Mesenchymal stem cell (in vitro differentiated cells and primary cell): ENCODE measurements at regions not wholly inside any gene's neighbourhood (a gene's known extent, or its start where the extent isn't known, plus 50 kb on each side); places are given as distances from the start of the nearest gene placed in this dataset.

Experiments used
- DNase-seq: peaks from one replicate; pipeline ENCODE4 v3.0.0-alpha.2; 2013
- H2AFZ ChIP-seq: one replicate; pipeline ENCODE4 v1.6.1; 2013; ENCODE audit warnings: low read depth, mild to moderate bottlenecking, control low read depth, inconsistent platforms, low read length, moderate library complexity
- H2AK5ac ChIP-seq: 2 replicates; pipeline ENCODE4 v1.6.1; 2013; ENCODE audit warnings: low read length, moderate library complexity, mild to moderate bottlenecking, inconsistent platforms; ENCODE audit not compliant: severe bottlenecking
- H2BK120ac ChIP-seq: one replicate; pipeline ENCODE4 v1.6.1; 2013; ENCODE audit warnings: low read depth, mild to moderate bottlenecking, inconsistent platforms, low read length, moderate library complexity
- H2BK12ac ChIP-seq, 2 experiments: one replicate each; pipeline ENCODE4 v1.6.1; 2013; ENCODE audit warnings: inconsistent platforms in 2 of 2, low read length in 2 of 2, mild to moderate bottlenecking in 2 of 2, moderate library complexity in 2 of 2, control low read depth in 1 of 2
- H2BK15ac ChIP-seq: one replicate; pipeline ENCODE4 v1.6.1; 2013; ENCODE audit warnings: mild to moderate bottlenecking, low read depth, inconsistent platforms; ENCODE audit not compliant: poor library complexity, severe bottlenecking
- H2BK5ac ChIP-seq: 2 replicates; pipeline ENCODE4 v1.6.1; 2013; ENCODE audit warnings: low read depth, mild to moderate bottlenecking, low read length, control low read depth, inconsistent platforms; ENCODE audit not compliant: poor library complexity, severe bottlenecking
- H3K14ac ChIP-seq, 2 experiments: one replicate each; pipeline ENCODE4 v1.6.1; 2013; ENCODE audit warnings: inconsistent platforms in 2 of 2, low read length in 2 of 2, control low read depth in 1 of 2, mild to moderate bottlenecking in 1 of 2, moderate library complexity in 1 of 2
- H3K18ac ChIP-seq, 2 experiments: one replicate each; pipeline ENCODE4 v1.6.1; 2013; ENCODE audit warnings: inconsistent platforms in 2 of 2, low read length in 2 of 2, control low read depth in 1 of 2, low read depth in 1 of 2, mild to moderate bottlenecking in 1 of 2
- H3K23ac ChIP-seq, 2 experiments: one replicate each; pipeline ENCODE4 v1.6.1; 2013; ENCODE audit warnings: inconsistent platforms in 2 of 2, low read length in 2 of 2, mild to moderate bottlenecking in 2 of 2, moderate library complexity in 2 of 2, control low read depth in 1 of 2
- H3K27ac ChIP-seq: 2 replicates; pipeline ENCODE4 v1.5.1; 2013; ENCODE audit warnings: mild to moderate bottlenecking, moderate library complexity, low read length, control low read depth, inconsistent platforms; ENCODE audit not compliant: poor library complexity, severe bottlenecking
- H3K27me3 ChIP-seq, 2 experiments: 2 replicates each; pipeline versions ENCODE4 v1.6.1 to v1.7.0; 2013; ENCODE audit warnings: low read length in 2 of 2, mild to moderate bottlenecking in 2 of 2, moderate library complexity in 2 of 2, control low read depth in 1 of 2, inconsistent platforms in 1 of 2; ENCODE audit not compliant: control insufficient read depth in 1 of 2, insufficient read depth in 1 of 2
- H3K36me3 ChIP-seq, 2 experiments: 2 replicates each; pipeline versions ENCODE4 v1.6.1 to v1.7.0; 2013; ENCODE audit warnings: low read length in 2 of 2, control low read depth in 1 of 2, inconsistent platforms in 1 of 2, low read depth in 1 of 2, mild to moderate bottlenecking in 1 of 2; ENCODE audit not compliant: insufficient read depth in 2 of 2, control insufficient read depth in 1 of 2
- H3K4ac ChIP-seq, 2 experiments: one replicate each; pipeline ENCODE4 v1.6.1; 2013; ENCODE audit warnings: inconsistent platforms in 2 of 2, low read length in 2 of 2, mild to moderate bottlenecking in 2 of 2, moderate library complexity in 2 of 2, control low read depth in 1 of 2, low read depth in 1 of 2
- H3K4me1 ChIP-seq: 2 replicates; pipeline ENCODE4 v1.6.1; 2013; ENCODE audit warnings: low read depth, low read length, control low read depth; ENCODE audit not compliant: control insufficient read depth, insufficient read depth
- H3K4me2 ChIP-seq: 2 replicates; pipeline ENCODE4 v1.6.1; 2013; ENCODE audit warnings: low read length, mild to moderate bottlenecking, inconsistent platforms; ENCODE audit not compliant: poor library complexity, severe bottlenecking
- H3K4me3 ChIP-seq, 2 experiments: 2 replicates each; pipeline versions ENCODE4 v1.5.1 to v1.7.0; 2013; ENCODE audit warnings: low read length in 2 of 2, mild to moderate bottlenecking in 2 of 2, control low read depth in 1 of 2, low read depth in 1 of 2; ENCODE audit not compliant: insufficient read depth in 1 of 2
- H3K79me1 ChIP-seq: replicated peaks from 2 replicates; pipeline ENCODE4 v1.6.1; 2013; ENCODE audit warnings: mild to moderate bottlenecking, control low read depth, low read length, inconsistent platforms; ENCODE audit not compliant: poor library complexity, severe bottlenecking
- H3K9ac ChIP-seq: 2 replicates; pipeline ENCODE4 v1.7.0; 2013; ENCODE audit warnings: mild to moderate bottlenecking, low read length, moderate library complexity
- H3K9me3 ChIP-seq: 2 replicates; pipeline ENCODE4 v1.7.0; 2013; ENCODE audit warnings: mild to moderate bottlenecking, low read length; ENCODE audit not compliant: control insufficient read depth
- H4K8ac ChIP-seq: one replicate; pipeline ENCODE4 v1.6.1; 2013; ENCODE audit warnings: inconsistent platforms, mild to moderate bottlenecking, low read length, moderate library complexity
- H4K91ac ChIP-seq: one replicate; pipeline ENCODE4 v1.6.1; 2013; ENCODE audit warnings: mild to moderate bottlenecking, low read length, inconsistent platforms
- WGBS: methylation state at CpG from one replicate; pipeline ENCODE4 v1.1.7; 2013; ENCODE audit warnings: mixed read lengths; 5-methylcytosine and 5-hydroxymethylcytosine counted together

GRCh38 chr12:94073441-94074051 is 74.8 kb upstream of the PLXNC1 start:
- DNase-seq, result no peak
- Histone ChIP-seq H3K23ac (no peak overlapping the region), H2AFZ (no peak overlapping the region), H2BK15ac (no peak overlapping the region), H3K18ac (no peak overlapping the region), H4K91ac (no peak overlapping the region), H3K4ac (no peak overlapping the region), H3K14ac (no peak overlapping the region), H3K4me3 (no peak overlapping the region), H3K9ac (no peak overlapping the region), H3K4me1 (no peaks in the 10 kb centered on the region), H2BK5ac (no peak overlapping the region), H3K27me3 (no peaks in the 10 kb centered on the region), H2BK12ac (no peak overlapping the region), H3K9me3 (peaks cover under 1% of the 10 kb centered on the region), H3K27ac (no peak overlapping the region), H4K8ac (no peak overlapping the region), H3K36me3 (no peaks in the 10 kb centered on the region), H2AK5ac (no peak overlapping the region), H3K79me1 (no peaks in the 10 kb centered on the region), H2BK120ac (no peak overlapping the region), H3K4me2 (no peak overlapping the region)
- WGBS, result 93% methylated on average over 8 of the region's 9 CpGs

GRCh38 chr12:94074216-94074979 is 74.0 kb upstream of the PLXNC1 start:
- Histone ChIP-seq H3K4ac (no peak overlapping the region), H3K4me2 (no peak overlapping the region), H2BK15ac (no peak overlapping the region), H3K9me3 (no peaks in the 10 kb centered on the region), H3K4me1 (no peaks in the 10 kb centered on the region), H3K18ac (no peak overlapping the region), H3K27ac (no peak overlapping the region), H2AFZ (no peak overlapping the region), H3K23ac (no peak overlapping the region), H2BK12ac (no peak overlapping the region), H3K14ac (no peak overlapping the region), H2BK5ac (no peak overlapping the region), H4K91ac (no peak overlapping the region), H3K79me1 (no peaks in the 10 kb centered on the region), H3K9ac (peak overlapping the region; percentile 75), H3K27me3 (no peaks in the 10 kb centered on the region), H3K36me3 (no peaks in the 10 kb centered on the region), H4K8ac (no peak overlapping the region), H2AK5ac (no peak overlapping the region), H3K4me3 (peak overlapping the region in 1 of 2 experiments; percentile 20), H2BK120ac (no peak overlapping the region)
- WGBS, result 93% methylated on average over 12 of the region's 14 CpGs
- DNase-seq, result no peak

GRCh38 chr12:94074980-94075629 is 73.3 kb upstream of the PLXNC1 start:
- no peak overlapping the region for H2BK5ac ChIP-seq
- no peaks in the 10 kb centered on the region for H3K4me1 ChIP-seq
- H3K23ac ChIP-seq, result no peak overlapping the region
- no peak overlapping the region for H4K8ac ChIP-seq
- no peaks in the 10 kb centered on the region for H3K9me3 ChIP-seq
- no peaks in the 10 kb centered on the region for H3K79me1 ChIP-seq
- DNase-seq, result peak; percentile 92
- H3K27me3 ChIP-seq, result no peaks in the 10 kb centered on the region
- no peak overlapping the region for H3K4ac ChIP-seq
- H2AFZ ChIP-seq, result no peak overlapping the region
- H2BK12ac ChIP-seq, result no peak overlapping the region
- H4K91ac ChIP-seq, result no peak overlapping the region
- no peak overlapping the region for H3K4me2 ChIP-seq
- no peak overlapping the region for H2BK120ac ChIP-seq
- no peak overlapping the region for H2AK5ac ChIP-seq
- 40% methylated on average over 5 of the region's 5 CpGs for WGBS
- no peak overlapping the region for H3K14ac ChIP-seq
- H2BK15ac ChIP-seq, result no peak overlapping the region
- no peaks in the 10 kb centered on the region for H3K36me3 ChIP-seq
- no peak overlapping the region for H3K18ac ChIP-seq
- H3K4me3 ChIP-seq, result peak overlapping the region in 1 of 2 experiments; percentile 20
- peak overlapping the region; percentile 75 for H3K9ac ChIP-seq
- H3K27ac ChIP-seq, result no peak overlapping the region

GRCh38 chr12:94077209-94077608 is 71.2 kb upstream of the PLXNC1 start:
- H2AFZ ChIP-seq, result no peak overlapping the region
- H4K8ac ChIP-seq, result no peak overlapping the region
- no peak overlapping the region for H3K4me2 ChIP-seq
- no peak for DNase-seq
- no peak overlapping the region for H3K23ac ChIP-seq
- H3K9ac ChIP-seq, result no peak overlapping the region
- H2BK120ac ChIP-seq, result no peak overlapping the region
- 94% methylated on average over 1 of the region's 2 CpGs for WGBS
- no peaks in the 10 kb centered on the region for H3K27me3 ChIP-seq
- no peaks in the 10 kb centered on the region for H3K4me1 ChIP-seq
- no peak overlapping the region for H2BK5ac ChIP-seq
- H2BK15ac ChIP-seq, result no peak overlapping the region
- H3K18ac ChIP-seq, result no peak overlapping the region
- no peak overlapping the region for H2BK12ac ChIP-seq
- H3K79me1 ChIP-seq, result no peaks in the 10 kb centered on the region
- no peak overlapping the region for H3K14ac ChIP-seq
- H3K27ac ChIP-seq, result no peak overlapping the region
- no peak overlapping the region for H3K4me3 ChIP-seq
- H4K91ac ChIP-seq, result no peak overlapping the region
- no peak overlapping the region for H3K4ac ChIP-seq
- no peaks in the 10 kb centered on the region for H3K9me3 ChIP-seq
- H3K36me3 ChIP-seq, result no peaks in the 10 kb centered on the region
- no peak overlapping the region for H2AK5ac ChIP-seq
